ENCODE measurements at regions not wholly inside any gene's neighbourhood (a gene's known extent, or its start where the extent isn't known, plus 50 kb on each side); places are given as distances from the start of the nearest gene placed in this dataset.

GRCh38 chr1:56417646-56418045 lies 161.7 kb downstream of the PLPP3 start:
- DNase-seq (ENCODE audit: low spot score) = no peak

- no peak for DNase-seq (ENCODE audit: low spot score)
These were observed 162.9 kb downstream of the PLPP3 start for GRCh38 chr1:56416495-56416894.

- no peak for DNase-seq (ENCODE audit: low spot score)
These were observed 163.6 kb downstream of the PLPP3 start for GRCh38 chr1:56415720-56416119.

- DNase-seq (ENCODE audit: low spot score) = no peak
These were observed 164.1 kb downstream of the PLPP3 start for GRCh38 chr1:56415258-56415657.

GRCh38 chr1:56414728-56415224 lies 164.6 kb downstream of the PLPP3 start:
- DNase-seq (ENCODE audit: low spot score) = no peak

- no peak for DNase-seq (ENCODE audit: low spot score)
These were observed 165.6 kb downstream of the PLPP3 start for GRCh38 chr1:56413671-56414199.

GRCh38 chr1:56411484-56412180 lies 167.7 kb downstream of the PLPP3 start:
- no peak for DNase-seq (ENCODE audit: low spot score)

- DNase-seq (ENCODE audit: low spot score) = no peak
These were observed 168.3 kb downstream of the PLPP3 start for GRCh38 chr1:56411021-56411420.

- DNase-seq (ENCODE audit: low spot score) = no peak
These were observed 169.0 kb downstream of the PLPP3 start for GRCh38 chr1:56410405-56410804.

GRCh38 chr1:56409112-56409691 lies 170.2 kb downstream of the PLPP3 start:
- no peak for DNase-seq (ENCODE audit: low spot score)

GRCh38 chr1:56406821-56407220 lies 172.5 kb downstream of the PLPP3 start:
- DNase-seq (ENCODE audit: low spot score) = no peak

GRCh38 chr1:56404561-56405030 lies 174.8 kb downstream of the PLPP3 start:
- no peak for DNase-seq (ENCODE audit: low spot score)

GRCh38 chr1:56404066-56404465 lies 175.3 kb downstream of the PLPP3 start:
- DNase-seq (ENCODE audit: low spot score) = no peak

GRCh38 chr1:56403321-56403720 lies 176.0 kb downstream of the PLPP3 start:
- no peak for DNase-seq (ENCODE audit: low spot score)

- no peak for DNase-seq (ENCODE audit: low spot score)
These were observed 178.2 kb downstream of the PLPP3 start for GRCh38 chr1:56401191-56401590.

- DNase-seq (ENCODE audit: low spot score) = no peak
These were observed 178.8 kb downstream of the PLPP3 start for GRCh38 chr1:56400526-56400925.

GRCh38 chr1:56399795-56400194 lies 179.6 kb downstream of the PLPP3 start:
- no peak for DNase-seq (ENCODE audit: low spot score)

GRCh38 chr1:56399326-56399725 lies 180.0 kb downstream of the PLPP3 start:
- DNase-seq (ENCODE audit: low spot score) = no peak

- no peak for DNase-seq (ENCODE audit: low spot score)
These were observed 181.5 kb downstream of the PLPP3 start for GRCh38 chr1:56397811-56398231.

GRCh38 chr1:56397409-56397808 lies 182.0 kb downstream of the PLPP3 start:
- no peak for DNase-seq (ENCODE audit: low spot score)

- DNase-seq (ENCODE audit: low spot score) = no peak
These were observed 182.8 kb downstream of the PLPP3 start for GRCh38 chr1:56396581-56396980.

- no peak for DNase-seq (ENCODE audit: low spot score)
These were observed 183.6 kb downstream of the PLPP3 start for GRCh38 chr1:56395776-56396175.

- DNase-seq (ENCODE audit: low spot score) = no peak
These were observed 185.1 kb downstream of the PLPP3 start for GRCh38 chr1:56394298-56394697.
